ENCODE measurements at regions not wholly inside any gene's neighbourhood (a gene's known extent, or its start where the extent isn't known, plus 50 kb on each side); places are given as distances from the start of the nearest gene placed in this dataset.

DNA sequence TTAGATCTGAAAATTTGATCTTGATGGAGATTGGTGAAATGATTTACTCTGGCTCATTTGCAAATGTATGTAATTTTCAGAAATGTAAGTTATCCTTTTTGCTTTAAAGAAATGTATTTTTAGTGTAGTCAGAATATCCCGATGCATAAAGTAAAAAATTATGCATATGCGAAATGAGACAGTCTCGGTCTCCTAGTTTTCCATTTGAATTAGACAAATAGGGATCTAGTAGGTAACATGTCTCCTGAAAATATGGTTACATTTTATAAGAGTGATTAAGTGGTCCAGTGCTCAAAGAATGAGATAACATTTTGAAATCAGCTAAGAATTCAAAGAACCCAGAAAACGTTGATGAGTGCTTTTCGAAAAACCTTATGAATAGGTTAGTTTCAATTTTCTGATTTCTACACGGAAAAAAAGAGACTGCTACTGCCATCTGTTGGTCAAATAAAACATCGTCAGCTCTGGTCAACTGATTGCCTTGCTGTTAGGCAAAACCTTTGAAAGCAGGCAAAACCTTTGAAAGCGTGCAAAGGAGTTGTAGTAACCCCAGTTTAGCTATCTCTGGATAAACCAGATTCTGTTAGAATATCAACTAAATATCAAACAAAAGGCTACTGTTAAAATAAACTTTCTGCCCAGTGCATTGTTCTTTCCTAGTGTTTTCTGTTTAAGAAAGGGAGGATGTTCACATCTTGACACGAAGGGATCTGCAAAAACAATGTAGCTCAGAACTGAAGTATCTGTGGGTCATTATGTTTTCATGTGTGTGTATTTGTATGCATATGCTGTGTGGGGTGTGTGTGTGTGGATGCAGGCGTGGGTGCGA lies 59.3 kb upstream of the CHMP2B start:
- TF ChIP-seq YY1 (IDR thresholded peaks at IDR 0.05; ENCODE audit: insufficient read depth, insufficient read length): no peak
- no peak for TF ChIP-seq SUZ12 (IDR thresholded peaks at IDR 0.05; ENCODE audit: extremely low read depth, insufficient read depth, insufficient read length)
- TF ChIP-seq ZNF274 (IDR thresholded peaks at IDR 0.05; ENCODE audit: low read depth, low read length): no peak

All from NT2/D1 (cell line).